Panc1 (cell line): ENCODE measurements at regions not wholly inside any gene's neighbourhood (a gene's known extent, or its start where the extent isn't known, plus 50 kb on each side); places are given as distances from the start of the nearest gene placed in this dataset.

Experiments
- ATAC-seq: fragments of 200-7000 bp; cut with Tn5 transposase; 2 replicates; pipeline ENCODE4 v1.9.1; 2020; ENCODE audit warnings: mild to moderate bottlenecking, moderate library complexity
- BruUV-seq: library from RNA; stranded (reverse); fragments of 400-500 nt; replicated peaks from 2 replicates; lab custom pipeline; 2021; lab: Mats Ljungman, UMichigan
- CTCF ChIA-PET: fragments of 300-600 bp; sonication (Branson Sonifier 250); formaldehyde crosslinking; loops from one replicate; lab custom pipeline; 2022; ENCODE audit warnings: antibody characterized with exemption; lab: Charles Lee
- POLR2A ChIA-PET: fragments of 300-600 bp; sonication (Branson Sonifier 250); formaldehyde crosslinking; loops from one replicate; lab custom pipeline; 2022; ENCODE audit warnings: antibody characterized with exemption; lab: Charles Lee
- DNase-seq: peaks from one replicate; pipeline ENCODE4 v3.0.0-alpha.2; 2010; ENCODE audit warnings: low read depth, low spot score
- H3K27ac ChIP-seq: 2 replicates; pipeline ENCODE4 v1.5.1; 2011; ENCODE audit warnings: mild to moderate bottlenecking, low read length, inconsistent platforms
- H3K27me3 ChIP-seq: fragments of 200-500 bp; sonication (Bioruptor generic); 2 replicates; pipeline ENCODE4 v1.6.0; 2014; ENCODE audit warnings: low read length, inconsistent platforms; ENCODE audit not compliant: control insufficient read depth, insufficient read depth
- H3K36me3 ChIP-seq: fragments of 200-500 bp; sonication (Bioruptor generic); 2 replicates; pipeline ENCODE4 v1.5.1; 2014; ENCODE audit warnings: inconsistent platforms, mild to moderate bottlenecking, low read length, moderate library complexity; ENCODE audit not compliant: control insufficient read depth, insufficient read depth
- H3K4me1 ChIP-seq: 2 replicates; pipeline ENCODE4 v1.5.1; 2011; ENCODE audit warnings: inconsistent platforms, mild to moderate bottlenecking, low read length, moderate library complexity; ENCODE audit not compliant: control insufficient read depth, insufficient read depth
- H3K4me3 ChIP-seq, 2 experiments: 2 replicates each; pipeline ENCODE4 v1.5.1; 2011 to 2012; ENCODE audit warnings: low read depth in 2 of 2, low read length in 2 of 2, mild to moderate bottlenecking in 2 of 2, inconsistent platforms in 1 of 2, moderate library complexity in 1 of 2
- H3K9me3 ChIP-seq: fragments of 200-500 bp; sonication (Bioruptor generic); 2 replicates; pipeline ENCODE4 v1.5.1; 2014; ENCODE audit warnings: low read depth, mild to moderate bottlenecking, inconsistent platforms, low read length, moderate library complexity; ENCODE audit not compliant: control insufficient read depth, insufficient read depth
- POLR2AphosphoS5 ChIP-seq: IDR thresholded peaks from 2 replicates; pipeline ENCODE4 v1.6.1; 2012; ENCODE audit warnings: mild to moderate bottlenecking, low read depth, low read length, moderate library complexity
- REST ChIP-seq, 2 experiments: IDR thresholded peaks; 2 replicates each; pipeline ENCODE4 v1.6.1; 2011 to 2012; ENCODE audit warnings: low read depth in 2 of 2, control low read depth in 1 of 2, low read length in 1 of 2, mild to moderate bottlenecking in 1 of 2, moderate library complexity in 1 of 2; ENCODE audit not compliant: insufficient read depth in 1 of 2
- SIN3A ChIP-seq: IDR thresholded peaks from 2 replicates; pipeline ENCODE4 v1.6.1; 2012; ENCODE audit warnings: low read depth, mild to moderate bottlenecking, low read length, moderate library complexity, borderline replicate concordance; ENCODE audit not compliant: insufficient read depth
- TCF7L2 ChIP-seq: IDR thresholded peaks from 2 replicates; pipeline ENCODE4 v1.6.1; 2011; ENCODE audit warnings: mild to moderate bottlenecking, low read depth, low read length, inconsistent platforms
- in situ Hi-C: cut with HindIII; loops from 2 replicates; pipeline ENCODE4 v1.10.0; 2016; ENCODE audit warnings: low sequenced_read_pairs, low pct_unique_long_range_greater_than_20kb
- intact Hi-C: fragments of 100-400 bp; cut with micrococcal nuclease; formaldehyde crosslinking; loops from one replicate; pipeline ENCODE4 v1.10.0; 2022; ENCODE audit not compliant: unreplicated experiment
- TF ChIP-seq, protein P1 (sequence below): fragments of 450-650 bp; IDR thresholded peaks from 2 replicates; pipeline ENCODE4 v1.5.1; 2017; ENCODE audit warnings: mild to moderate bottlenecking

DNA sequence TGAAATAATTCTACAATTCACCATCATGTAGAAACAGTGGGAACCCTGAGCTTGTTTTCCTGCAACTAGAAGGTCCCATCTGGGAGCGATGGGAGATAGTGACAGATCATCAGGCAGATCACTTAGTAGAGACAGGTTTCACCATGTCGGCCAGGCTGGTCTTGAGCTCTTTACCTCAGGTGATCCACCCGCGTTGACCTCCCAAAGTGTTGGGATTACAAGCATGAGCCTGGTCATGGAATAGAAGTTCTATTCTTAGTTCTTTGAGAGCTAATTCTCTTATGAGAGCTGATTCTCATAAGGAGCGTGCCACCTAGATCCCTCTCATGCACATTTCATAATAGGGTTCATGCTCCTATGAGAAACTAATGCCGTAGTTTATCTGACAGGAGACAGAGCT is 778.0 kb upstream of the AUTS2 start:
- in situ Hi-C loops = no loop called here
- Histone ChIP-seq H3K9me3 (no peaks in the 10 kb centered on the region), H3K27me3 (no peaks in the 10 kb centered on the region), H3K27ac (no peak overlapping the region), H3K4me1 (no peaks in the 10 kb centered on the region), H3K4me3 (no peak overlapping the region), H3K36me3 (no peaks in the 10 kb centered on the region)
- BruUV-seq = no TSS peak
- DNase-seq (no peak), ATAC-seq (no peak)
- intact Hi-C loops = no loop called here
- ChIA-PET CTCF (no interaction called here), POLR2A (no interaction called here)
- TF ChIP-seq POLR2AphosphoS5 = no peak
- no peak for TF ChIP-seq REST (IDR thresholded peaks at IDR 0.05; ENCODE audit: insufficient read depth in 1 of 2, low read depth in 2 of 2, low read length in 1 of 2)
- TF ChIP-seq, protein P1, sequence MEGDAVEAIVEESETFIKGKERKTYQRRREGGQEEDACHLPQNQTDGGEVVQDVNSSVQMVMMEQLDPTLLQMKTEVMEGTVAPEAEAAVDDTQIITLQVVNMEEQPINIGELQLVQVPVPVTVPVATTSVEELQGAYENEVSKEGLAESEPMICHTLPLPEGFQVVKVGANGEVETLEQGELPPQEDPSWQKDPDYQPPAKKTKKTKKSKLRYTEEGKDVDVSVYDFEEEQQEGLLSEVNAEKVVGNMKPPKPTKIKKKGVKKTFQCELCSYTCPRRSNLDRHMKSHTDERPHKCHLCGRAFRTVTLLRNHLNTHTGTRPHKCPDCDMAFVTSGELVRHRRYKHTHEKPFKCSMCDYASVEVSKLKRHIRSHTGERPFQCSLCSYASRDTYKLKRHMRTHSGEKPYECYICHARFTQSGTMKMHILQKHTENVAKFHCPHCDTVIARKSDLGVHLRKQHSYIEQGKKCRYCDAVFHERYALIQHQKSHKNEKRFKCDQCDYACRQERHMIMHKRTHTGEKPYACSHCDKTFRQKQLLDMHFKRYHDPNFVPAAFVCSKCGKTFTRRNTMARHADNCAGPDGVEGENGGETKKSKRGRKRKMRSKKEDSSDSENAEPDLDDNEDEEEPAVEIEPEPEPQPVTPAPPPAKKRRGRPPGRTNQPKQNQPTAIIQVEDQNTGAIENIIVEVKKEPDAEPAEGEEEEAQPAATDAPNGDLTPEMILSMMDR = no peak
- TF ChIP-seq SIN3A = no peak
- TF ChIP-seq TCF7L2 = no peak

- Histone ChIP-seq H3K36me3 (no peaks in the 10 kb centered on the region), H3K9me3 (no peaks in the 10 kb centered on the region), H3K27me3 (no peaks in the 10 kb centered on the region), H3K4me3 (no peak overlapping the region), H3K27ac (no peak overlapping the region), H3K4me1 (no peaks in the 10 kb centered on the region)
- POLR2A ChIA-PET = no interaction called here
- TF ChIP-seq SIN3A (no peak), REST (IDR thresholded peaks at IDR 0.05; ENCODE audit: insufficient read depth in 1 of 2, low read depth in 2 of 2, low read length in 1 of 2) (no peak)
- intact Hi-C loops = no loop called here
- ATAC-seq (no peak), DNase-seq (no peak)
- in situ Hi-C loops = no loop called here
- CTCF ChIA-PET = no interaction called here
- BruUV-seq = no TSS peak
Measured at GRCh38 chr7:68821846-68822245, 776.4 kb upstream of the AUTS2 start.
